ENCODE measurements at regions not wholly inside any gene's neighbourhood (a gene's known extent, or its start where the extent isn't known, plus 50 kb on each side); places are given as distances from the start of the nearest gene placed in this dataset.

GRCh38 chr17:73943416-73944110 lies 259.9 kb upstream of the RPL38 start:
- TF ChIP-seq POLR2A (IDR thresholded peaks at IDR 0.05) (no peak), POLR2AphosphoS5 (IDR thresholded peaks at IDR 0.05) (no peak)

Measured in transverse colon (tissue), 3 donors.